ENCODE measurements at regions not wholly inside any gene's neighbourhood (a gene's known extent, or its start where the extent isn't known, plus 50 kb on each side); places are given as distances from the start of the nearest gene placed in this dataset.

- TF ChIP-seq CTCF (IDR thresholded peaks at IDR 0.05) (no peak), POLR2A (IDR thresholded peaks at IDR 0.05) (no peak)
These were observed 538.1 kb downstream of the SUCLA2 start for GRCh38 chr13:47463002-47463401.
